Left ventricle myocardium superior (tissue), 1 donor: ENCODE measurements at regions not wholly inside any gene's neighbourhood (a gene's known extent, or its start where the extent isn't known, plus 50 kb on each side); places are given as distances from the start of the nearest gene placed in this dataset.

Source experiments
- ATAC-seq: fragments of 200-7000 bp; cut with Tn5 transposase; one replicate; pipeline ENCODE4 v1.9.1; 2020; ENCODE audit warnings: mild to moderate bottlenecking, moderate library complexity
- DNase-seq: peaks from one replicate; pipeline ENCODE4 v3.0.0-alpha.2; 2020
- intact Hi-C: fragments of 100-400 bp; cut with micrococcal nuclease; formaldehyde crosslinking; loops from one replicate; pipeline ENCODE4 v1.11.0; 2022
- donor health status: DM: no; HTN: yes; CAD: no; lungs with severe emphysema.

GRCh38 chr2:43116988-43117387 is 109.4 kb downstream of the ZFP36L2 start:
- intact Hi-C loops: no loop called here

DNA sequence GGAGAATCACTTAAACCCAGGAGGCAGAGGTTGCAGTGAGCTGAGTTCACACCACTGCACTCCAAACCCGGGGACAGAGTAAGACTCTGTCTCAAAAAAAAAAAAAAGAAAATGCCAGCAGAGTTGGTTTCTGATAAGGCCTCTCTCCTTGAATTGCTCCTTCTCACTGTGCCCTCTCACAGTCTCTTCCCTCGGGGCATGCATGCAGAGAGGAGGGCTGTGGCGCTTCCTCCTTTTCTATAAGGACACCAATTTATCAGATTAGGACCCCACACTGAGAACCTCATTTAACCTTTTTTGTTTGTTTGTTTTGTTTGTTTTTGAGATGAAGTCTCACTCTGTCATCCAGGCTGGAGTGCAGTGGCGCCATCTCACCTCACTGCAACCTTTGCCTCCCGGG is 110.5 kb downstream of the ZFP36L2 start:
- DNase-seq (no peak), ATAC-seq (no peak)
- intact Hi-C loops: no loop called here

More at GRCh38 chr2:43116988-43117387, 109.4 kb downstream of the ZFP36L2 start:
- no peak for DNase-seq
- no peak for ATAC-seq

GRCh38 chr2:43114210-43114609 is 112.2 kb downstream of the ZFP36L2 start:
- ATAC-seq: peak; percentile 7
- intact Hi-C loops: no loop called here
- no peak for DNase-seq

- no peak for ATAC-seq
- no peak for DNase-seq
- intact Hi-C loops: no loop called here
Measured at GRCh38 chr2:43111788-43112554, 114.4 kb downstream of the ZFP36L2 start.

DNA sequence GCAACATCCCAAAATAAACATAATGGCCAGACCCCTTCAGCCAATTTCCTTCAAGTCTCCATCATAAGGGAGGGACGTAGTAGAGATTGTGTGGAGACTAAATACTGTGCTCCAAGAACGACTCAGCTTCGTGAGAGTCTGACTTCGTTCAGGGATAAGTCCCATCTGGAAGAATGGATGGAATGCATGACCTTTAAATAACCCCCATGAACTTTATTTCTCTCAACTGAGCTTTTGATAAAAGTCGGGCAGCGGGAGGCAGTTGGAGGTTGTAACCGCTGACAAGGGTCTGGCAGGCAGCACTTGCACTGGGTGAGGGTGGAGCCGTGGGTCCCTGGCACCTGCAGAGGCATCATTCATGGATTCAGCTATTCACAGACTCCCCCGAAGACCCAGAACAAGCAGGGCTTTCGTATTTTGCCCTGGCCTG is 115.9 kb downstream of the ZFP36L2 start:
- ATAC-seq: peak; percentile 47
- no peak for DNase-seq
- intact Hi-C loops: no loop called here

- DNase-seq (no peak), ATAC-seq (peak; percentile 3)
- intact Hi-C loops: no loop called here
Measured at GRCh38 chr2:43109261-43109743, 117.1 kb downstream of the ZFP36L2 start.

DNA sequence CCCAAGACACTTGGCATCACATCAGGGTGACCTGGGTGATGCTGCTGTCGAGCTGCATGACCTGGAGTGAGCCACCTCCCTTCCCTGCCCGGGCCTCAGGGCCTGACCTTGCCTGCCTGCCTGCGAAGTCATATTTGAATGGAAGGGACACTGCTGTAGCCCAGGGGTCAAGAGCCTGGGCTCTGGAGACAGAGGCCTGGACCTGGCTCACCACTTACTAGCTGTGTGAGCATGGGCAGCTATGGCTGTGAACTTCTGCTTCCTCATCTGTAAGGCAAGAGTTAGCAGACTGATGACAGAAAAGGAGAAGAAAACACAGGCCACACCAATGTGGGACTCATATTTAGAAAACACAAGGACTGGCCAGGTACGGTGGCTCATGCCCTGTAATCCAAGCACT is 118.7 kb downstream of the ZFP36L2 start:
- ATAC-seq (peak; percentile 5), DNase-seq (no peak)
- intact Hi-C loops: no loop called here

DNA sequence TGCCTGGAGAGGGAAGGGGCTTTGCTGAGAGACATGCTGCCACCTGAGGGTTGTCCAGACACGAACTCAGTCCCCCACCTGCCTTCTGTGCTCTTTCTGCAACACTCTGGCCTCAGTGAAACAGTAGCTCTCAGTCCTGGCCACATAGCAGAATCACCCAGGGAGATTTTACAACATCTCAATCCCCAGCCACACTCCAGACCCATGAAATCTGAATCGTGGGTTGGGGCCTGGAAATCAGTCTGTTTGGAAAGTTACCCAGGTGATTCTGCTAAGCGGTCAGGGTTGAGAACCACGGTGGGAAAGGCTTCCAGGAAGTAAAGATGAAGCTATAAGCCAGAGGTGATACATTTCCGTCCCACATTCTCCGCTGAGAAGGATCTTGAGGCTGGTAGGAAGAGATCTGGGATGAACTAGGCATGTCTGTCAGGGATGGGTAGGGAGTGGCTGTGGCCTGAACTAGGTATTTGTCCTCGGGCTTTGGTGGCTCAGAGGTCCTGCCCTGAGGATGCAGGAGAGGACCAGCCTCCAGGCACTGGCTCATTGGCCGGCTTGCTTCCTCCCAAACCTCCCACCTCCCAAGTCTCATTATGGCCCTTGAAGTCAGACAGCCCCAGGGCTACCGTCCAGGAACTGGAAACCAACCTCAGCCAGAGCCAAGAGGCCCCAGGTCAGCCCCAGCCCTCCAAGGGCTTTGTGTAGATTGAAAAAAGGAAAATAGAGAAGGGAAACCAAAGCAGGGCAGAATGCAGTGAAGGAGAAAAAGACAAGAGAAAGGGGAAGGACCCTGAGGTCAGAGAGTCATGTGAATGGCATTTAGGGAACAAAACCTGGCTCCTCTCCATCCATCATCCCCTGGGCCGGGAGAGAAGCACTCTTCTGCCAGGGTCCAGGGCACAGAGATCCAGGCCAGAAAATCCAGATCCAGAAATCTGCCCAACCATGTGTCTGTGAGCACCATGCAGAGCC is 119.6 kb downstream of the ZFP36L2 start:
- ATAC-seq (no peak), DNase-seq (peak; percentile 49)
- intact Hi-C loops: no loop called here

- ATAC-seq (peak; percentile 56), DNase-seq (peak; percentile 74)
- intact Hi-C loops: no loop called here
Measured at GRCh38 chr2:43105586-43106558, 120.5 kb downstream of the ZFP36L2 start.

DNA sequence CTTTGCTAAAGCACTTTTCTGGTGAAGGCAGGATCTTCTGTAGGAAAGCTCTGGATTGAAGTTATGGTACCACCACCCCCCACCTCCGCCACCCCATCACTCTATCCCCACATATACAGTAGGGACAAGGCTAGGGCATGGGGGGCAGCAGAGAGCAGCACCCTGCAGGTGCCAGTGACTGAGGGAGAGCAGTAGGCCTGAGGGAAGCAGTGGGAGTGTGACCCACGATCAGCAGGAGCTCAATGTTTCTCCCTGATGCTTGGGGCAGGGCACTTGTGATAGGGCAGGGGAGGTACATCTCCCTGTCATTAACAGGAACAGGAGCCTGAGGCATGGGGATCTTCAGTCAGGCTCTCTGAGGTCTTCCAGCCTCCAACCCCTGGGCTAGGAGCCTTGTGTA is 121.6 kb downstream of the ZFP36L2 start:
- intact Hi-C loops: no loop called here
- DNase-seq (no peak), ATAC-seq (no peak)

DNA sequence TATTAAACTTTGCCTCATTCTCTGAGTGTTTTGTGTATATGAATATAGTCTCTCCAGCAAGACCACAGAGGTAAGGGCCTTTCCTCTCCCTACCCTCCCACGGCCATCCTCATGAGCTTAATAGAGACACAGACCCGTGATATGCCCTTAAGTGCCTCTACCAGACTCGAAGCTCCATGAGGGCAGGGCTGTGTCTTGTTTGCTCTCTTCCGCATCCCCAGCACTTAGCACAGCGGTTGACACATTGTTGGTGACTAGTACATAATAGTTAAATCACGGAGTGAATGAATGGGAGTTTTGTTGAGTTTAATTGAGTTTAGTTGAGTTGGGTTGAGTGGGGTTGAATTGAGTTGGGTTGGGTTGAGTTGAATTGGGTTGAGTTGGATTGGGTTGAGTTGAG is 122.3 kb downstream of the ZFP36L2 start:
- no peak for ATAC-seq

DNA sequence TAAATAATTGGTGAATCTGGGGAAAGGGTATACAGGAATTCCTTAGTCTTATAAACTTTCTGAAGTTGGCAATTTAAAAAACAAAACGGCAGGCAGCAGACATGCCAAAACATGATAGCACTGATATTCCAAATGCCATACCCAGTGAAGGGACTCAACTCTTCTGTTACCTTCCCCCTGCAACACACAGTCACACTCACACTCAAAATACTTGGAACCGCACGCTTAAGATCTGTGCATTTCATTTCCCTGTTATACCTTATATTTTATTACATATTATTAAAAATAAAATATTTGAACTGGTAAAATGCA is 123.4 kb downstream of the ZFP36L2 start:
- intact Hi-C loops: no loop called here
- no peak for DNase-seq
- no peak for ATAC-seq

More for the DNA sequence above, 122.3 kb downstream of the ZFP36L2 start:
- intact Hi-C loops: no loop called here
- DNase-seq: no peak

- ATAC-seq (peak; percentile 68), DNase-seq (peak; percentile 82)
- intact Hi-C loops: no loop called here
Measured at GRCh38 chr2:43102366-43103092, 123.9 kb downstream of the ZFP36L2 start.

- intact Hi-C loops: no loop called here
- ATAC-seq (no peak), DNase-seq (no peak)
Measured at GRCh38 chr2:43101751-43102150, 124.7 kb downstream of the ZFP36L2 start.

GRCh38 chr2:43100883-43101662 is 125.3 kb downstream of the ZFP36L2 start:
- peak; percentile 62 for ATAC-seq
- intact Hi-C loops: no loop called here
- peak; percentile 81 for DNase-seq

DNA sequence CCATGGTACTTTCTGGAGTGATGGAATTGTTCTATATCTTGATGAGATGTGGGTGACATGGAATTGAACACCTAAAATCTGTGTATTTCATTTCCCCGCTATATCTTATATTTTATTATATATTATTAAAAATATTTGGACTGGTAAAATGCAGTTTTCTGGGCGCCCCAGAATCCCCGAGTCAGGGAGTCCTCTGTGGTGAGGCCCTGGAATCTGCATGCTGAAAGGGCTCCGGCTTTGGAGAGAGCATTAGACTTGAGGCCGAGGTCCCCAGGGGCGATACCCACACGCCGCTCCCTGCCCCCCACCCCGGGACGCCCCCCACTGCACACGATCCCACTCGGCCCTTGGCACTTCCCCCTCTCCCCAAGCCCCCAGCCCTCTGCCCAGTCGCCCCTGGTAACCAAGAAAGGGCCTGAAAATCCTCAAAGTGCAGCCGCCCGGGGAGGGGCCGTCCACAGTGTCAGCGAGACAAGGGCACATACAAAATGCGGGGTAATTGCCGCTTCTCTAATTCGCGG is 126.0 kb downstream of the ZFP36L2 start:
- ATAC-seq (no peak), DNase-seq (no peak)
- intact Hi-C loops: no loop called here

DNA sequence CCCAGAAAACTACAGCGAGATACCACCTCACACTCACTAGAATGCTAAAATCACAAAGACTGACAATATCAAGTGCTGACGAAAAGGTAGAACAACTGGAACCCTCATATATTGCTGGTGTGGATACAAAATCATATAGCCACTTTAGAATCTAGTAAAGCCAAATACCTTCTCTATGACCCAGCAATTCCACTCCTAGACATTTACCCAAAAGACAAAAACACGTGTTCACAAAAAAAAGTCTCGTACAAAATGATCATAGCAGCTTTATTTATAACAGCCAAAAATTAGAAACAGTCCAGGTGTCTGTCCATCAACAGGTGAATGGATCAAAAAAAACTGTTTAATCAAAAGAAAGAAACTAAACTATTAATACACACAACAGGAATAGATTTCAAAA is 126.6 kb downstream of the ZFP36L2 start:
- intact Hi-C loops: no loop called here

More for the DNA sequence above, 126.6 kb downstream of the ZFP36L2 start:
- DNase-seq (no peak), ATAC-seq (no peak)
